HCT116 (cell line): ENCODE measurements at regions not wholly inside any gene's neighbourhood (a gene's known extent, or its start where the extent isn't known, plus 50 kb on each side); places are given as distances from the start of the nearest gene placed in this dataset.

ENCODE experiments used
- CTCF ChIP-seq, 3 experiments: fragments of 200-600 bp in 1 of 3; sonication (generic) in 1 of 3; IDR thresholded peaks in 2 of 3; conservative IDR thresholded peaks in 1 of 3; 2 replicates each; pipeline ENCODE4 v1.5.1; 2012 to 2017; ENCODE audit warnings: low read depth in 2 of 3, low read length in 2 of 3, antibody characterized with exemption in 1 of 3, borderline replicate concordance in 1 of 3, control low read depth in 1 of 3, mild to moderate bottlenecking in 1 of 3, mixed read lengths in 1 of 3, mixed run types in 1 of 3, moderate library complexity in 1 of 3; ENCODE audit not compliant: insufficient read depth in 1 of 3
- EZH2 ChIP-seq: fragments of 200-600 bp; sonication (generic); IDR thresholded peaks from 2 replicates; pipeline ENCODE4 v1.6.1; 2017; ENCODE audit warnings: antibody characterized with exemption, mixed run types
- FOSL1 ChIP-seq: IDR thresholded peaks from 2 replicates; pipeline ENCODE4 v1.6.1; 2012; ENCODE audit warnings: low read depth
- POLR2A ChIP-seq: IDR thresholded peaks from 2 replicates; pipeline ENCODE4 v1.7.0; 2011; ENCODE audit warnings: borderline replicate concordance; ENCODE audit not compliant: insufficient read depth, insufficient read length; ENCODE audit errors: extremely low read depth
- POLR2AphosphoS5 ChIP-seq: IDR thresholded peaks from 2 replicates; pipeline ENCODE4 v1.6.1; 2011; ENCODE audit warnings: mild to moderate bottlenecking, low read depth, low read length, moderate library complexity
- REST ChIP-seq: IDR thresholded peaks from 2 replicates; pipeline ENCODE4 v1.6.1; 2012; ENCODE audit warnings: low read depth
- SRF ChIP-seq: IDR thresholded peaks from 2 replicates; pipeline ENCODE4 v1.6.1; 2012; ENCODE audit warnings: low read depth
- YY1 ChIP-seq: IDR thresholded peaks from 2 replicates; pipeline ENCODE4 v1.6.1; 2011; ENCODE audit warnings: low read length, low read depth, moderate library complexity, mild to moderate bottlenecking; ENCODE audit not compliant: insufficient replicate concordance; ENCODE audit errors: extremely low read depth

GRCh38 chr13:27728271-27728670 is 64.0 kb upstream of the GSX1 start:
- no peak for TF ChIP-seq POLR2A
- TF ChIP-seq CTCF (IDR thresholded peaks at IDR 0.05 in 2 of 3, conservative IDR thresholded peaks at IDR 0.05 in 1 of 3; ENCODE audit: borderline replicate concordance in 1 of 3, insufficient read depth in 1 of 3, low read depth in 2 of 3, low read length in 2 of 3), result 0 out of 6 replicates have a peak, but pooled peaks of 2 of the 3 experiments have one; percentile 5 to 9
- no peak for TF ChIP-seq REST
- no peak for TF ChIP-seq YY1
- TF ChIP-seq FOSL1, result no peak
- TF ChIP-seq SRF, result no peak
- TF ChIP-seq EZH2, result no peak
- no peak for TF ChIP-seq POLR2AphosphoS5
